WERI-Rb-1 (cell line): ENCODE measurements at regions not wholly inside any gene's neighbourhood (a gene's known extent, or its start where the extent isn't known, plus 50 kb on each side); places are given as distances from the start of the nearest gene placed in this dataset.
A peak's percentile ranks its signal among the peaks of the same experiment; 100 is the strongest.
"Not testable (repeated sequence)": the region's sequence is repeated elsewhere in the genome, so short reads cannot be mapped to it uniquely, and the experiment has no call there.

ENCODE experiments used
- DNase-seq: peaks from one replicate; pipeline ENCODE4 v3.0.0-alpha.2; 2020
- H3K27ac ChIP-seq: fragments of 250-450 bp; sonication (Bioruptor Pico); 2 replicates; pipeline ENCODE4 v1.5.1; 2020; ENCODE audit warnings: mild to moderate bottlenecking, moderate library complexity
- H3K27me3 ChIP-seq: fragments of 250-450 bp; sonication (Bioruptor Pico); 2 replicates; pipeline ENCODE4 v1.5.1; 2021; ENCODE audit warnings: mild to moderate bottlenecking, low read depth, moderate library complexity; ENCODE audit not compliant: insufficient read depth, severe bottlenecking
- H3K36me3 ChIP-seq: fragments of 250-450 bp; sonication (Bioruptor Pico); 2 replicates; pipeline ENCODE4 v1.5.1; 2020; ENCODE audit warnings: mild to moderate bottlenecking, moderate library complexity
- H3K4me3 ChIP-seq: 2 replicates; pipeline ENCODE4 v1.5.1; 2011; ENCODE audit warnings: low read depth, mild to moderate bottlenecking, control low read depth, low read length
- H3K9me3 ChIP-seq: fragments of 250-450 bp; sonication (Bioruptor Pico); 2 replicates; pipeline ENCODE4 v1.5.1; 2021; ENCODE audit warnings: mild to moderate bottlenecking, moderate library complexity; ENCODE audit not compliant: severe bottlenecking
- TF ChIP-seq, protein P1 (sequence below): IDR thresholded peaks from 2 replicates; pipeline ENCODE4 v1.5.1; 2011; ENCODE audit warnings: low read depth, mild to moderate bottlenecking, control low read depth, inconsistent platforms, low read length

GRCh38 chr10:18793951-18794350 is 134.7 kb downstream of the ARL5B start:
- Histone ChIP-seq H3K4me3 (no peak overlapping the region), H3K27me3 (no peaks in the 10 kb centered on the region), H3K27ac (no peak overlapping the region), H3K36me3 (no peaks in the 10 kb centered on the region), H3K9me3 (no peaks in the 10 kb centered on the region)
- DNase-seq, result no peak
- TF ChIP-seq, protein P1, sequence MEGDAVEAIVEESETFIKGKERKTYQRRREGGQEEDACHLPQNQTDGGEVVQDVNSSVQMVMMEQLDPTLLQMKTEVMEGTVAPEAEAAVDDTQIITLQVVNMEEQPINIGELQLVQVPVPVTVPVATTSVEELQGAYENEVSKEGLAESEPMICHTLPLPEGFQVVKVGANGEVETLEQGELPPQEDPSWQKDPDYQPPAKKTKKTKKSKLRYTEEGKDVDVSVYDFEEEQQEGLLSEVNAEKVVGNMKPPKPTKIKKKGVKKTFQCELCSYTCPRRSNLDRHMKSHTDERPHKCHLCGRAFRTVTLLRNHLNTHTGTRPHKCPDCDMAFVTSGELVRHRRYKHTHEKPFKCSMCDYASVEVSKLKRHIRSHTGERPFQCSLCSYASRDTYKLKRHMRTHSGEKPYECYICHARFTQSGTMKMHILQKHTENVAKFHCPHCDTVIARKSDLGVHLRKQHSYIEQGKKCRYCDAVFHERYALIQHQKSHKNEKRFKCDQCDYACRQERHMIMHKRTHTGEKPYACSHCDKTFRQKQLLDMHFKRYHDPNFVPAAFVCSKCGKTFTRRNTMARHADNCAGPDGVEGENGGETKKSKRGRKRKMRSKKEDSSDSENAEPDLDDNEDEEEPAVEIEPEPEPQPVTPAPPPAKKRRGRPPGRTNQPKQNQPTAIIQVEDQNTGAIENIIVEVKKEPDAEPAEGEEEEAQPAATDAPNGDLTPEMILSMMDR, result no peak

DNA sequence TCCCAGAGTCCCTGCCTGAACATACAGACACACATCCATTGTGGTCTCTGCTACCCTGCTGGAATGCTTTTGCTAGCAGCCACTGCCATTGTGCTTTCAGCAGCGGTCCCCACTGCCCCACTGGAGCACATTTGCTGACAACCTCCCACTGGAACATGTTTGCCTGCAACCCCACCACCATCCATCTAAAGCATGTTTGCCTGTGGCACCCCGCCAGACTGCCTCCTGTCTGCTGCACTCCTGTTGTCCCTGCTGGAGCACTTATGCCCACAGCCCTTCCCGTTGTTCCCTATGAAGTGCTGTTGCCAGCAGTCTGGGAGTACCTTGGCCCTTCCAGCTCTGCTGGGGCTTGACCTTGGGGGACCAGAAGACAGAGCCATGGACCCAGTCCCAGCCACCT is 136.3 kb downstream of the ARL5B start:
- Histone ChIP-seq H3K36me3 (no peaks in the 10 kb centered on the region), H3K27ac (no peak overlapping the region), H3K27me3 (no peaks in the 10 kb centered on the region), H3K9me3 (no peaks in the 10 kb centered on the region), H3K4me3 (no peak overlapping the region)
- DNase-seq, result no peak
- TF ChIP-seq, protein P1, result no peak

GRCh38 chr10:18797286-18797685 is 138.1 kb downstream of the ARL5B start:
- no peaks in the 10 kb centered on the region for H3K36me3 ChIP-seq
- DNase-seq, result no peak
- TF ChIP-seq, protein P1, result no peak
- no peaks in the 10 kb centered on the region for H3K27me3 ChIP-seq
- H3K27ac ChIP-seq, result no peak overlapping the region
- H3K9me3 ChIP-seq, result no peaks in the 10 kb centered on the region
- H3K4me3 ChIP-seq, result no peak overlapping the region

GRCh38 chr10:18822156-18822555 is 162.9 kb downstream of the ARL5B start:
- Histone ChIP-seq H3K4me3 (no peak overlapping the region), H3K27me3 (no peaks in the 10 kb centered on the region), H3K27ac (no peak overlapping the region), H3K36me3 (no peaks in the 10 kb centered on the region), H3K9me3 (no peaks in the 10 kb centered on the region)
- no peak for DNase-seq
- TF ChIP-seq, protein P1, result no peak

DNA sequence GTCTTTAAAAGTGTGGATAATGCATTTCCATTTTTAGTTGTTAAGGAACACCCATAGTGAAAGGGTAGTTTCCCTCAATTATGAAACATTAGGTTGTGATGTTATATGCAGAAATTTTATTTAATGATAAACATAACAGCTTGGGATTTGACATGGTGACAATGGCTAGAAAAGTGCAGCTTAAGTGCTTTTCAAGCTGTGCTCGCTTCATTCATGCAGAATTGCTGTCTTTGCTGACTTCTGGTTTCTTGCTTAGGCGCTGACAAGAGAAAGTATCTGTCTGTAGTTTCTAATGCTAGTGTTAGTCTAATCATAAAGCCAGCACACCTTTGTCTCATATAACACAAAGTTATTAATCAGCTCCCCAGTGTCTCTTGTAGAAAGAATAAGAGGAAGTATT is 170.0 kb downstream of the ARL5B start:
- H3K4me3 ChIP-seq, result no peak overlapping the region
- TF ChIP-seq, protein P1, result no peak
- DNase-seq, result no peak

GRCh38 chr10:18830277-18830676 is 171.0 kb downstream of the ARL5B start:
- no peaks in the 10 kb centered on the region for H3K36me3 ChIP-seq
- no peak for DNase-seq

More for the DNA sequence above, 170.0 kb downstream of the ARL5B start:
- Histone ChIP-seq H3K9me3 (no peaks in the 10 kb centered on the region), H3K27ac (no peak overlapping the region), H3K27me3 (no peaks in the 10 kb centered on the region), H3K36me3 (no peaks in the 10 kb centered on the region)

GRCh38 chr10:18856623-18857022 is 192.0 kb upstream of the MALRD1 start:
- H3K4me3 ChIP-seq, H3K27ac ChIP-seq, H3K36me3 ChIP-seq, H3K9me3 ChIP-seq, H3K27me3 ChIP-seq: not testable (repeated sequence)
- peak; percentile 13 for DNase-seq

More at GRCh38 chr10:18830277-18830676, 171.0 kb downstream of the ARL5B start:
- TF ChIP-seq, protein P1, result no peak
- Histone ChIP-seq H3K9me3 (no peaks in the 10 kb centered on the region), H3K27me3 (no peaks in the 10 kb centered on the region), H3K4me3 (no peak overlapping the region), H3K27ac (no peak overlapping the region)
